Common myeloid progenitor, CD34-positive (primary cell): ENCODE measurements at regions not wholly inside any gene's neighbourhood (a gene's known extent, or its start where the extent isn't known, plus 50 kb on each side); places are given as distances from the start of the nearest gene placed in this dataset.

Source experiments
- CTCF ChIA-PET: fragments of 350-600 bp; sonication (Branson Sonifier 250); formaldehyde crosslinking; loops from one replicate; lab custom pipeline; 2021; ENCODE audit warnings: antibody characterized with exemption; lab: Charles Lee
- POLR2A ChIA-PET: fragments of 350-600 bp; sonication (Branson Sonifier 250); formaldehyde crosslinking; loops from one replicate; lab custom pipeline; 2021; ENCODE audit warnings: antibody characterized with exemption; lab: Charles Lee
- DNase-seq, 3 donors: peaks; one replicate each; pipeline versions ENCODE4 v3.0.0 to v3.0.0-alpha.2; 2013
- H3K27ac ChIP-seq, 2 experiments: 1 replicate in 1 of 2; 2 replicates in 1 of 2; pipeline ENCODE4 v1.7.0; 2013; ENCODE audit warnings: inconsistent platforms in 2 of 2, low read length in 2 of 2, mild to moderate bottlenecking in 2 of 2, low read depth in 1 of 2, moderate library complexity in 1 of 2; ENCODE audit not compliant: severe bottlenecking in 2 of 2, insufficient read depth in 1 of 2, poor library complexity in 1 of 2
- H3K27me3 ChIP-seq, 5 experiments: replicated peaks in 2 of 5; 1 replicate in 3 of 5; 2 replicates in 2 of 5; pipeline versions ENCODE4 v1.6.1 to v1.7.0; 2013; ENCODE audit warnings: low read length in 4 of 5, mild to moderate bottlenecking in 2 of 5, moderate library complexity in 2 of 5, inconsistent platforms in 1 of 5; ENCODE audit not compliant: insufficient read depth in 5 of 5, control insufficient read depth in 4 of 5
- H3K36me3 ChIP-seq, 4 experiments: 1 replicate in 2 of 4; 2 replicates in 2 of 4; pipeline versions ENCODE4 v1.6.1 to v1.7.0; 2013; ENCODE audit warnings: low read length in 3 of 4, control low read depth in 1 of 4, mild to moderate bottlenecking in 1 of 4; ENCODE audit not compliant: control insufficient read depth in 4 of 4, insufficient read depth in 4 of 4
- H3K4me1 ChIP-seq, 4 experiments: 1 replicate in 3 of 4; 2 replicates in 1 of 4; pipeline versions ENCODE4 v1.6.1 to v1.7.1; 2013; ENCODE audit warnings: low read length in 3 of 4, mild to moderate bottlenecking in 3 of 4, control low read depth in 1 of 4, inconsistent platforms in 1 of 4, moderate library complexity in 1 of 4; ENCODE audit not compliant: control insufficient read depth in 4 of 4, insufficient read depth in 4 of 4; ENCODE audit errors: control extremely low read depth in 1 of 4
- H3K4me3 ChIP-seq, 7 experiments: 1 replicate in 4 of 7; 2 replicates in 3 of 7; pipeline versions ENCODE4 v1.5.1 to v1.7.0; 2013; ENCODE audit warnings: mild to moderate bottlenecking in 7 of 7, low read length in 6 of 7, moderate library complexity in 6 of 7, inconsistent platforms in 2 of 7, low read depth in 2 of 7, control low read depth in 1 of 7; ENCODE audit not compliant: insufficient read depth in 4 of 7, control insufficient read depth in 1 of 7; ENCODE audit errors: extremely low read depth in 1 of 7
- H3K9me3 ChIP-seq, 5 experiments: 1 replicate in 4 of 5; 2 replicates in 1 of 5; pipeline versions ENCODE4 v1.6.1 to v1.7.1; 2013; ENCODE audit warnings: low read length in 4 of 5, mild to moderate bottlenecking in 2 of 5, inconsistent platforms in 1 of 5, low read depth in 1 of 5, moderate library complexity in 1 of 5; ENCODE audit not compliant: control insufficient read depth in 4 of 5, insufficient read depth in 2 of 5; ENCODE audit errors: control extremely low read depth in 1 of 5
- WGBS: methylation state at CpG from one replicate; pipeline ENCODE4 v1.1.5; 2013; ENCODE audit not compliant: insufficient coverage; 5-methylcytosine and 5-hydroxymethylcytosine counted together

- no peak for DNase-seq
- no peaks in the 10 kb centered on the region for H3K36me3 ChIP-seq
- no peaks in the 10 kb centered on the region for H3K27me3 ChIP-seq
- no peak overlapping the region for H3K4me3 ChIP-seq
- no peak overlapping the region for H3K27ac ChIP-seq
- WGBS = 100% methylated on average over 1 of the region's 1 CpG
- H3K9me3 ChIP-seq = no peaks in the 10 kb centered on the region
- peaks cover 0 to 22% (median 8%) of the 10 kb centered on the region in 4 experiments for H3K4me1 ChIP-seq
- ChIA-PET CTCF (interaction anchor here (1.3 to 2.7 kb wide), 2 partner anchors 12 to 23 kb away, joined by 3 to 8 read pairs; no protein-coding TSS in a partner anchor), POLR2A (no interaction called here)
Observed at GRCh38 chr1:221180704-221181368, 301.6 kb downstream of the HLX start.

GRCh38 chr1:221182791-221183533 lies 303.7 kb downstream of the HLX start:
- Histone ChIP-seq H3K9me3 (no peaks in the 10 kb centered on the region), H3K27ac (no peak overlapping the region), H3K27me3 (no peaks in the 10 kb centered on the region), H3K4me3 (no peak overlapping the region), H3K36me3 (no peaks in the 10 kb centered on the region), H3K4me1 (peaks cover 0 to 22% (median 8%) of the 10 kb centered on the region in 4 experiments)
- peak in 2 of 3 donors; percentile 72 to 82 for DNase-seq
- WGBS = 92% methylated on average over 2 of the region's 4 CpGs
- CTCF ChIA-PET = interaction anchor here (1.3 to 1.7 kb wide), 3 partner anchors 8 to 294 kb away, joined by 3 to 6 read pairs (median 4); no protein-coding TSS in a partner anchor
- POLR2A ChIA-PET = interaction anchor here (0.7 kb wide), 1 partner anchor 1110 kb away, joined by 3 read pairs; no protein-coding TSS in a partner anchor

GRCh38 chr1:221184131-221184794 lies 305.0 kb downstream of the HLX start:
- CTCF ChIA-PET = interaction anchor here (1.6 kb wide), 1 partner anchor 10 kb away, joined by 6 read pairs; no protein-coding TSS in a partner anchor
- Histone ChIP-seq H3K27me3 (no peaks in the 10 kb centered on the region), H3K36me3 (no peaks in the 10 kb centered on the region), H3K9me3 (no peaks in the 10 kb centered on the region), H3K4me3 (no peak overlapping the region), H3K4me1 (peaks cover 0 to 26% (median 8%) of the 10 kb centered on the region in 4 experiments), H3K27ac (no peak overlapping the region)
- DNase-seq = peak in 2 of 3 donors; percentile 28 to 34
- POLR2A ChIA-PET = interaction anchor here (0.6 kb wide), 1 partner anchor 262 kb away, joined by 3 read pairs; no protein-coding TSS in a partner anchor
- 0% methylated on average over 1 of the region's 3 CpGs for WGBS

- Histone ChIP-seq H3K36me3 (no peaks in the 10 kb centered on the region), H3K4me1 (peaks cover 0 to 26% (median 8%) of the 10 kb centered on the region in 4 experiments), H3K4me3 (no peak overlapping the region), H3K27me3 (no peaks in the 10 kb centered on the region), H3K9me3 (no peaks in the 10 kb centered on the region), H3K27ac (no peak overlapping the region)
- no peak for DNase-seq
- CTCF ChIA-PET = interaction anchor here (2.8 kb wide), 1 partner anchor 12 kb away, joined by 8 read pairs; no protein-coding TSS in a partner anchor
- WGBS = 100% methylated on average over 1 of the region's 1 CpG
- POLR2A ChIA-PET = interaction anchor here (0.6 kb wide), 1 partner anchor 13 kb away, joined by 3 read pairs; no protein-coding TSS in a partner anchor
Observed at GRCh38 chr1:221187174-221187573, 307.9 kb downstream of the HLX start.

GRCh38 chr1:221188458-221188857 lies 309.2 kb downstream of the HLX start:
- Histone ChIP-seq H3K36me3 (no peaks in the 10 kb centered on the region), H3K4me3 (no peak overlapping the region), H3K9me3 (no peaks in the 10 kb centered on the region), H3K27me3 (no peaks in the 10 kb centered on the region), H3K4me1 (peaks cover 0 to 13% (median 1%) of the 10 kb centered on the region in 4 experiments), H3K27ac (no peak overlapping the region)
- ChIA-PET POLR2A (no interaction called here), CTCF (interaction anchor here (1.3 to 2.8 kb wide), 3 partner anchors 13 to 273 kb away, joined by 3 to 8 read pairs (median 6); no protein-coding TSS in a partner anchor)
- no peak for DNase-seq
- 83% methylated on average over 1 of the region's 3 CpGs for WGBS

- no peak overlapping the region for H3K4me3 ChIP-seq
- H3K9me3 ChIP-seq = no peaks in the 10 kb centered on the region
- no peaks in the 10 kb centered on the region for H3K27me3 ChIP-seq
- DNase-seq = peak in 1 of 3 donors; percentile 32
- H3K36me3 ChIP-seq = no peaks in the 10 kb centered on the region
- peaks cover 0 to 4% (median 0%) of the 10 kb centered on the region in 4 experiments for H3K4me1 ChIP-seq
- CTCF ChIA-PET = interaction anchor here (0.6 to 1.5 kb wide), 3 partner anchors 12 to 282 kb away, joined by 3 to 6 read pairs (median 3); no protein-coding TSS in a partner anchor
- POLR2A ChIA-PET = no interaction called here
- 100% methylated on average over 1 of the region's 2 CpGs for WGBS
- H3K27ac ChIP-seq = no peak overlapping the region
Observed at GRCh38 chr1:221190249-221190648, 311.0 kb downstream of the HLX start.
